DMS153 treated with DMSO at 0.1 percent for 48 hours (cell line): ENCODE measurements at regions not wholly inside any gene's neighbourhood (a gene's known extent, or its start where the extent isn't known, plus 50 kb on each side); places are given as distances from the start of the nearest gene placed in this dataset.

ENCODE experiments used
- DNase-seq: peaks from one replicate; lab custom pipeline; 2025; ENCODE audit not compliant: unreplicated experiment; lab: John Stamatoyannopoulos, UW

DNA sequence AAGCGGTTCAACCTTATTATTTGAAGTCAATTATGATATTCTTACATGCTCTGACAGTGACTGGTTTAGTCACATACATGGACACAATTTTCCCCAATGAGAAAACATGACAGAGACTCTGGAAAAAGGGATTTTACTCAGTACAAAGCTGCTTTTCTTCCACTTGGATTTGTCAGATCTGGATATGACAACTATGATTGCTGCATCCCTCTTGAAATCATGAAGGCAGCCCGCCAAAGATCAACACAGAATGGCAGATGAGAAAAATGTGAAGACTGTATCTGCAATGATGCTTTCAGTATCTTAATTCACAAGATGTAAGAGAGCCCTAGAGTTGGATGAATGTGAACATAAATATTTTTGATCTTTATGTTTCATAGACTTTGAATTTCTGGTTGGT is 439.6 kb downstream of the CDH8 start:
- DNase-seq, result no peak

DNA sequence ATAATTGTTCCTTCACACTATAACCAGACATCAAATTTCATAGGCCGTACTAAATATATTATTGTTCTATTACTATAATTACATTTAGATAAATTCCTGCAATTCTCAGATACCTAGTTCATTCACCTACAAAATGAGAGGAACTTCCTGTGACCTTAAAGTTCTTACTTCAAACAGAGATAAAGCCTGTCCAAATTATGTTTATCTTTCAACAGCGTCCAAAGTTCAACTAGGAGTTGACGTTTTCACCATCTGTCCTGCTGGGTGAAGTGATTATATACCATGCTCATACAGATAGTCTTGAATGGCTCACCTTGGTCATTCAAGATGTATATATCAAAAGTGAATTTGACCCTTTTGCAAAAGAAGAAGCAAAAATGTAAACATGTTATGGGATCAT is 440.6 kb downstream of the CDH8 start:
- DNase-seq, result no peak

DNA sequence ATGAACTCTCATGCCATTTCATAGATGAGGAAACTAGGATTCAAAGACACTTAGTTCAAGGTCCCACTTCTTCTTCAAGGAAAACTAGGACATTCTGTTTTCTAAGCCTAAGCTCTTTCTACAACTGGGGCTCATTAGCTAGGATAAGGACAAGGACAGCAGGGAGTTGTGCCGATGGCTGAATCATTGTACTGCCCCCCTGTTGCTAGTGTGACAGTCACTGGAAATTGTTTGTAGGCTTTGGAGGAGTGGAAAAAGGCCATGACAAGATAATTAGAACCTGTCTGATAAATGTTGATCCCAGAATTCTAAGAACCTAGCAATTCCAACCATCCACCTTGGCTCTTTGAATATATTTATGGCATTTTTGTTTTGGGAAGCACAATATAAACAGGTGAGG is 445.7 kb downstream of the CDH8 start:
- DNase-seq, result no peak

DNA sequence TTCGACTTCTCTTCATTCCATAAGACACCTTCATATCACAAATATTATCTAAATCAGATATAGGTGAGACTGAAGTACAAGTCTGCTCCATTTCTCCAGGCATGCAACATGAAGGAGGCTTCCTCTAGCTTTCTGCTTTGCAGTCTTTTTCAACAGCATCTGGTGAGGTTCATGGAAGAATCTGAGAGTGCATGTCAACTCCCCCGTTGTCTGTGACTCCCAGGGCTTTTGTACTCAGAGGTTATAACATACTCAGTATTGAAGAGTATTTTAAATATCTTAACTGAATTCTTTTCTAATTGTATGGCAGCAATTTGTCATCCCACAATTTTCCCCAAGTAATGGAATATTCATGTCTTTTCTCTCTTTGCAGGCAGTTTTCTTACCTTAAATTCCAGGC is 448.7 kb downstream of the CDH8 start:
- DNase-seq, result no peak

DNA sequence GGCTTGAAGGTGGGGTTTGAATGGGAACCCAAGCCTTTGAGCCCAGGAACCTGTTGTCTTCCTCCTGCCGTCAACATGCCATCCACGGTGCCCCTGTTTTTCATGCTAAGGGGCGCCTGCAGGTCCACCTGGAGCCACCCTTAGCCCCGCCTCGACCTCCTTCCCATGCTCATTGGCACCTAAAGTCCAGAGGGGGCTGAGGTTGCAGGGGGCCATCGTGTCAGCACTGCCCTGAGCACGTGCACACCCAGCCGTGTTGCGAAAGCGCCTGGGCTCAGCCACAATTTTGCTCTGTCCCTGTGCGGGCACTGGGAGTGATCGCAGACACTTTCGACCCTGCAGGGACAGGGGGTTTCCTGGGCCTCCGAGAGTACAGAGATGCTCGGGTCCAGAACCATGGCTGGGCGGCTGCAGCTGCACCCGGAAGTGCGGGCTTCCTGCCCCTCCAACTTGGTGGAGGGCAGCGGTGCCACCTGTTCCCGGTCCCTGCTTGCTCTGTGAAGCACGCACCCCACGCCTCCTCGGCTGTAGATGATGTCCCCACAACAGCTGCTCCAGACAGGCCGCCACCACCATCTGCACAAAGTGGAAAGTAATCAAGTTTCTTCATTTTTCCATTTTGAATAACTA is 454.7 kb downstream of the CDH8 start:
- DNase-seq, result no peak

DNA sequence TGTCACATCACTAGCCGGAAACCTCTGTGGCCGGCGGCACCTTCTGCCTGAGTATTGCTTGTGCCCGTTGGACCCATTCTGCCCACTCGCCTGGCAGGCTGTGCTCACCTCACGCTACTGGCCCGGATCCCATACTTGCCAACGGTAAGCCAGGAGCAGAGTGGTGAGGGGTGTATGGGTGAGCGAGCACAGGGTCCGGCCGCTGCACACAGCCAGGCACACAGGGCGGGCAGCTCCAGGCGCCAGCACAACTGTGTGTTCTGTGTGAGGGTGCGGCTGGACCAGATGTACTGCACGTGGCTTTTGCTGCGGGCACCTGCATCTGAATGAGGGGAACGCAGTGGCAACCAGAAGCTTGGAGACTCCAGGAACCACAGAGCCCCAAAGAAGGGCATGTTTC is 455.7 kb downstream of the CDH8 start:
- DNase-seq, result no peak

DNA sequence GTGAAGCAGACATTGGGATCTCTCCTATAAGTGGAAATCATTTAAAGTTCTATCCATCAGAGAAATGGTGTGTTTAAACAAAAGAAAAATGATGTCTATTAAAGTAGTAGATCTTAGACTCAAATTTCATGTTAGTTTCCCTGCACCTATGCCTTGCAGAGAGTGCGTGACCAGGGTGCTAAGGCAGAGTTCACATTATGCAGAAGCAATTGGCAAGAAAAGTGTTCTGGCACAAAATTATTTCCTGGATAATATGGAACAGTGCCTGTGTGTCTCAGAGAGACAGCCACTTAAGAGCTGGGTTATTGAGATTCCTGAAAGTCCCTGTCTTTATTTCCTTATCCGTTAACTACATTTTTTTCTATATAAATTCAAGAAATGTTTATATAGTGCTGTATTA is 457.0 kb downstream of the CDH8 start:
- no peak for DNase-seq

DNA sequence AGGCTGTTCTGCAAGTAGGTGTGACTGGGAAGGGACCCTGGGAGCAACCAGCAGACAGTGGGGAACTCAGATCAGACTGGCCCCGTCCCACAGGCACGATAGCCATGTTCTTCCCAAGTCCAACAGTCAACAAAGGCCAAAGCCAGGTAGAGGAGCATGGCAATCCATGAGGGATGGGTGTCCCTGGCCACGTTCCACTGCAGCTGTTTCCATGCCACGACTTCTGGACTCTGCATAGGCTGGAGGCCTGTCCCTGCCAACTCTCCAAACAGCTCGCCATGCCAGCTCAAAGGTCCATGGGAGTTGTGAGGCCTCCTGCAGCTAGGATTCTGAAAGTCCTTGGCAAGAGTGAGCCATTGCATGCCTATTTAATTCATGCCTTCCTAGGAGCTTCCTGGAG is 459.8 kb downstream of the CDH8 start:
- no peak for DNase-seq

DNA sequence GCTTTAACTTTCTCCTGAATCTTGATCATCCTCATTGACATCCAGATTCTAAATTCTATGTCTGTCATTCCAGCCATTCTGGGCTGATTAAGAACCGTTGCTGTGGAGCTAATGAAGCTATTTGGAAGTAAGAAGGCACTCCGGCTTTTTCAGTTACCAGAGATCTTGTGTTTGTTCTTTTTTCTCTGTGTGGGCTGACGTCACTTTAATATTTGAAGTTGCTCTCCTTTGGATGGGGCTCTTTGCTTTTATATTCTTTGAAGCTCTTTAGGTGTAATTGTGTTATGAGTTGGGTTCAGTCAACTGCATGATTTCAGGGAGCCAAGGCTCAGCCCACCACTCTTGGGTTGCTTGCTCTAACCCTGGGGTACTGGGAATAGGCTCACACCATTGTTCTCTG is 460.6 kb downstream of the CDH8 start:
- no peak for DNase-seq

DNA sequence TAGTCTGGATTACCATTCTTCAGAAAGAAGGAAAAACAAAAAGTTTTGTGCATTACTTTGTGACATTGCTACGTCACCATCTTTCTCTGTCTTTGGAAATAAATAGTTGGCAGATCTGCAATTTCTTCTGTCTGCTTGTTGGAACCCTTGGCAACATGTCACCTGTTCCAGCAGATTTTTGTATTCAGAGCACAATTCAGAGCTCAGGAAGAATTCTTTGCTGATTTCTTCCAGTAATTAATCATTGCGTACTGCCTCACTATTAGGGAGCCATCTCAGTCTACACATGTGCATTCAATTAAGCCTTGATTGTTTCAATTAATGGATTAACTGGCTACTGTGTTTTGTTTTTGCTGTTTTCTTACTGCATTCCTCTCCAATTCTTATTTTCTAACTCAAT is 467.2 kb downstream of the CDH8 start:
- DNase-seq, result no peak

DNA sequence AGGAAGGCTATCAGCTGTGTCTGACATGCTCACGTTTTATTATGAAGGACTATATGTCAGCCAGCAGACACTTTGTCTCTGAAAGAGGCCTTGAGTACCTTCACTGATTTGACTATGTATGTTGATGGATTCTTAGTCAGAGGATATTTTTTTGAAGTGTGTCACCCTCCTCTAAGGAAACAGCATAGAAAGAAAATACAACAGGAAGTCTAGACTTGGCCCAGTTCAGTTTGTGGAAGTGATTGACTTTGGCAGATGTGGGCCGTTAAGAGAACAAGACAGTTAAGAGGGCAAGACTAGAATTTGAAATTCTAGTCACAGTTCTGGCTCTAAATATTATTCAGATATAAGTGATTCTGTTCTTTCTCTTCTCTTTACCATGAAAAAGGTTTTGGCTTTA is 471.5 kb downstream of the CDH8 start:
- DNase-seq, result no peak

DNA sequence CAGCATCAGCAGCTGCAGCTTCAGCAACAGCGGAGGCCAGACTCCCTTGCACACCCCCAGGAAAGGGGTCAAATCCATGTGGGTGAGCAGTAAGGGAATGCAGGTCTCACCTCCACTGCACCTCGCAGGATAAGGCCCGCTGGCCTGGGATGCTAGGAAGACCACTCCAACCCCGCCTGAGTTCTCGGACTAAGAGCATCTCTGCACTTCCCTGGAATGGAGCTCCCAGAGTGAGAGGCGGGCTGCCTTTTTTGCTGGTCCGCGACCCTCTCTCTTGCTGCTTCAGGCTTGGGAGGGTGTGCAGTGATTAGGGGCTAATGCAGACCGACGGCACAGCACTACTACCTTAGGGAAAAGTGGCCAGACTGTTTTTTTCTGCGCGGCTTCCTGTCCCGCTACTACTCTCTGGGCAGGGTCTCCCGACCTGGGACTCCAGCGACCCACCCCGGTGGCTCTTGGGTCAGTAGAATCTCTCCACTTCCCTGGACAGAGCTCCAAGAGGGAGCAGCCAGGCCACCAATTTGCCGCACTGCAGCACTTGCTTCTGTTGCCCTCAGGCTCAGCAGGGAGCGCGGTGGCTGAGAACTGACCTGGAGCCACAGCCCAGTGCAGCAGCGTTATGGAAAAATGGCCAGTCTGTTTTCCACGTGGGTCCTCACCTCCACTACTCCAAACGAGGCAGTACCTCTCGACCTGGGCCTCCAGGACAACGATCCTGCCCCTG is 480.4 kb downstream of the CDH8 start:
- no peak for DNase-seq

DNA sequence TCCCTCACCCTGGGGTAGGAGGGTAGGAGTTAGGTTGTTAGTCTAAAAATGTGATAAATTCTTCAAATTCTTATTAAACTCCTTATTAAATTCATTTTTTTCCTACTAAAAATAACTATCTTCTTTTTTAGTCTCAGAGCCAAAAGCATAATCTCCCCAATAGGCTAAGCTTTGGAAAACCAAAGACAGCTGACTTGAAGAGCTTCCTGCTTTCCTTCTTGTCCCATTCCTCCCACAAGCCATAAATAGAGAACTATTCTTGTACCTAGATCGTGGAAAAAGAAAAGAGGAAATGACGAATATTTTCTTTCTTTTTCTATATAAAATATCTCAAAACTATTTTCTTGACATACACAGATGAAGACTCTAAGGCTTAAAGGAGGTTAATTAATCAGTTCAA is 486.9 kb downstream of the CDH8 start:
- no peak for DNase-seq

DNA sequence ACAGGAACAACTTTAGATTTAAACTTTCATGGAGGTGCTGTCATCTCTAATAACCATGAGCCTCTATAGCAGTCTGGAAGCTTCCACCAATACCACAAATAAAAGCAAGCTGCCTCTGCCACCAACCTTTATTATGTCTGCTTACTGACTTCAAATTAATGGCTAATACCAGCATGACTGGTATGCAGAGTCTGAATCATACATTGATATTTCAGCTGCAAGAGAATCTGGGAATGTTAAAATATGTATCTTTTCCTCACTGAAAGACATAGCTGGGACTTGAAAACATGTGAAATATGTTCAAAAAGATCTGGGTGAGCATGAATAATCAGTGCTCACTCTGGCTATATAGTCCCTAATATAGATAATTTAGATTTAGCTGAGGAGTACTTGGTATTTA is 488.6 kb downstream of the CDH8 start:
- DNase-seq, result no peak

DNA sequence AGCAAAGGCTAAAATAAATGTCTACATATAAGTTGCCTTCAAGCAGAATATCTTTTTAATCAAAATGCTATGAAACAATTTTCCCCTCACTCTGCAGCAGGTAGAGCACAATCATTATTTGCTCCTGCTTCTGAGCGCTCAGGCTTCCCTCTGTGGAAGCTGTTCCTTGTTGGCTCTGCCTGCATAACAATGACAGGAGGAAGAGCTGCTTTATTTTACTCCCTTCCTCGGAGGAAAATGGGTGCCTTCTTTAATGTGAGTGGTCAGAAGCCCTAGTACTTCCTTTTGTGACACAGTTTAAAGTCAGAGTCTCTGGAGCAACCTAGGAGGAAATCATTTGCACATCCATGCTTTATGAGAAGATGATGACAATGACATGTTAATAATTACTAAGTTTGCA is 492.1 kb downstream of the CDH8 start:
- no peak for DNase-seq

DNA sequence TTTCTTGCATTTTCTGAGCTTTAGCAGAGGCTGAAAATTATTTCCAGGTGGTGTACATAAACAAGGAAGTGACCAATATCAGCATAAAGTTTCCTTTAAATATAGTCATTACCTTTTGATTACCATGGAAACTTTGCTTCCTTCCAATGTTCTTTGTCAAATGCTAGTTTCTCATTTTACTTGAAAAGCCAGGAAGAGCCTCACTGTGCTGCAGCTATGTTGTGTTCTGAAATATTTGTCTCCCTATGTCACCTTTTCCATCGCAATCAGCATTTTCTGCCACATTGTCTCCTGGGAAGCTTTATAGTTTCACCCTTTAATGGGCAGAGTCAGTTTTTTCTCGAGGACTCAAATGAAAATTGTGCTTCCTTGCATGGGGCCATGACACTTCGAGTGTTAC is 496.0 kb downstream of the CDH8 start:
- no peak for DNase-seq

DNA sequence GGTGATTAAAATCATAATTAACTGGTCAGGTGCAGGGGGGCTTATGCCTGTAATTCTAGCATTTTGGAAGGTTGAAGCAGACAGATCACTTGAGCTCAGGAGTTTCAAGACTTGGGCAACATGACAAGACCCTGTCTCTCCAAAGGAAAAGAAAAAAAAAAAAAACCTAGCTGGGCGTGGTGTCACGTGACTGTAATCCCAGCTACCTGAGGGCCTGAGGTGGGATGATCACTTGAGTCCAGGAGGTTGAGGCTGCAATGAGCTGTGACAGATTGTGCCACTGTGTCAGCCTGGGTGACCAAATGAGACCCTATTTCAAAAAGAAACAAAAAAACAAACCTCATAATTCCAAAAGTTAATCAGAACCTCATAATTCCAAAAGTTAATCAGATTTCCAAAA is 505.5 kb downstream of the CDH8 start:
- no peak for DNase-seq

DNA sequence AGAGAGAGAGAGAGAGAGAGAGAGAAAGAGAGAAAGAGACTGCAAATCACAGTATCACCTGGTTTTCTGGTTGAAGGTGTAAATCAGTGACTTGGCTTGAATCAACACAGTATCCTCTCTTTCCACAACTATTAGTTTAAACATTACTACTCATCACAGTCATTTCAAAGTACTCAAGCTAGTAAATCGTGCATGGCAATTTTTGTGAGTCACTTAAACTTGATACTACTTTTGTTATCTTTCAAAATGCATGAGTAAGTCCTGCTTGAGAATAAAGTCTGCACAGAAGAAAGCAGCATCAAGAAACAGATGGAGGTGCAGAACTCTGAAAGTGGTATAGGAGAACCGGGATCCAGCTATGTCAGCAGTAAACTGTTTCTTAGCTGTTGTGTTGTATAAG is 535.4 kb downstream of the CDH8 start:
- DNase-seq, result no peak

DNA sequence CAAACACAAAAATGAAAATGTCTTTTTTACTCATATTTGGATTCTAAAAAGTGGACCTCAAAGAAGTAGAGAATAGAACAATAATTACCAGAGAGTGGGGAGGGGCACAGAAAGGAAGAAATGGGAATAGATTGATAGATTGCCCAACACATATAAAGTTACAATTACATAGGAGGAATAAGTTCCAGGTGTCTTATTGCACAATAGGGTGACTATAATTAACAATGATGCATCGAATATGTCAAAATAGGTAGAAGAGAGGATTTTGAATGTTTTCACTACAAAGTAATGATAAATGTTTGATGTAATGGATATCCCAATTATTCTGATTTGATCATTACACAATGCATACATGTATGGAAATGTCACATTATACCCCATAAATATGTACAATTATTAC is 556.0 kb downstream of the CDH8 start:
- DNase-seq, result no peak

DNA sequence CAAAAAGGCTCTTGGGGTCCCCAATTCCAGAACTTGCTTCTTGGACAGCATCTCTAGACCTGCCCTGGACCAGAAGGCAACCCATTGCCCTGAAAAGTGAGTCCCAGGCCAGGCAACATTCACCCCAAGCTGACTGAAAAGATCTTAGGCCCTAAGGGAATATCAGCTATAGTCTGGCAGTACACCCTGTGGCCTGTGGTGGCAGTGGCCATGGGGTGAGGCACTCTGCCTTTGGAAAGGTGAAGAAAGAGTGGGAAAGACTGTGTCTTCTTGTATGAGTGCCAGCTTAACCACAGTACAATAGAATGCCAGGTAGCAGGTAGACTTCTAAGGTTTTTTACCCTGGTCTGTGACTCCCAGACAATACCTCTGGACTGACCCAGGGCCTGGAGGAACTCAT is 564.5 kb downstream of the CDH8 start:
- DNase-seq, result no peak

DNA sequence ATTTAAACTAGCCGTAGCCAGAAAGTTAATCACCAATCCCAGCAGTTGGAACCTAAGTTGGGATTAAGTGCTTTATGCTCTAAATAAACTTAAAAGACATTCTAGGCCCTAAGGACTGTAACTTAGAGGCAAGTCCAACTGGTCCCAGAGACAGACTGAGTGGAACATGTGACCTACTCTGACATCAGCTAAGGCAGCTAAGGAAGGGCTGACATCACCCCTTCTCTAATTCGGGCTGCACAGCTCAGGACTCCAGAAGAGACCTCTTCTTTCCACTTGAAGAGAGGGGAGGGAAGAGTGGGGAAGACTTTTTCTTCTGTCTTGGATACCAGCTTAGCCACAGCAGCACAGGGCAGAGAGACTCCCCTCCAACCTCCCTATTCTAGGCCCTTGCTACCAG is 565.2 kb downstream of the CDH8 start:
- no peak for DNase-seq

DNA sequence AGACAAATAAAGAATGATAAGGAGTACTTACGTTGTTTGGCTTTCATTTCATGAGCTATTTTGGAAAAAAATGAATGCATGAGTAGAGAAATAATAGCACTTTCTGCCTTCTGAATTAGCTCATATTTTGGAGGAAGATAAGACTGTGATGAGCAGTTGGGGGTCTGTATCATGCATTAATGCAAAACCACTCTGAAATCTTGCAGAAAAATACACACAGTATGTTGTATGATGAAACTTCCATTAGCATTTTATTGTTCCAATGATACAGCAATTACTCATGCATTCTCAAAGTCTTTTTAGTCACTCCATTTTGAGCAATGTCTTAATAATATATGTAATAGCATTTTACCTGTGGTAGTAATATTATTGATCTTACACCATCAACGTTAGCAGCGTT is 571.0 kb downstream of the CDH8 start:
- DNase-seq, result no peak

DNA sequence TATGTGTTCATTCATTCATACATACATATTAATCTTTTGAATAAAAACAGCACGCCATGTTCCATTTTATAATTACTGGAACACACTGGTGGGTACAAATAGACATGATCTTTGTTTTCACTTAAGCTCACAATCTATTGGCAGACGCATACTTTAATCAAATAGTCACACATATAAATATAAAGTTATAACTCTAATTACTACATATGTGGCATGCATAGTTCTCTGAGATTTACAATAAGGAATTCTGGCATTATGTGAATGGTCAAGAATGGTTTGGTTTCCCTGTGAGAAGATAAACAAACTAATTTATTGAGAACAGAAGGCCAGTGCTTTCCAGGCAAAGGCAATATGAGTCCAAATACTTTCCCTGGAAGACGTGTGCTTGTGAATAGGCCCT is 576.2 kb downstream of the CDH8 start:
- no peak for DNase-seq
